KOPT-K1 (cell line): ENCODE measurements at regions not wholly inside any gene's neighbourhood (a gene's known extent, or its start where the extent isn't known, plus 50 kb on each side); places are given as distances from the start of the nearest gene placed in this dataset.

Experiments used
- H3K27ac ChIP-seq: fragments of 200-600 bp; sonication (generic); 2 replicates; pipeline ENCODE4 v1.5.1; 2016; ENCODE audit warnings: antibody characterized with exemption, mild to moderate bottlenecking, low read depth, low read length; ENCODE audit not compliant: poor library complexity, severe bottlenecking
- H3K36me3 ChIP-seq: fragments of 200-600 bp; sonication (generic); 2 replicates; pipeline ENCODE4 v1.5.1; 2017; ENCODE audit warnings: antibody characterized with exemption, mild to moderate bottlenecking, low read length, moderate library complexity; ENCODE audit not compliant: insufficient read depth
- H3K9me3 ChIP-seq: fragments of 200-600 bp; sonication (generic); 2 replicates; pipeline ENCODE4 v1.5.1; 2017; ENCODE audit warnings: antibody characterized with exemption, low read length, mild to moderate bottlenecking; ENCODE audit not compliant: insufficient read depth, poor library complexity, severe bottlenecking

- Histone ChIP-seq H3K36me3 (no peaks in the 10 kb centered on the region), H3K9me3 (peaks cover 3% of the 10 kb centered on the region), H3K27ac (no peak overlapping the region)
These were observed 312.9 kb downstream of the GJA1 start for GRCh38 chr6:121748376-121748775.

GRCh38 chr6:121748850-121749249 is 313.4 kb downstream of the GJA1 start:
- Histone ChIP-seq H3K27ac (no peak overlapping the region), H3K36me3 (no peaks in the 10 kb centered on the region), H3K9me3 (peaks cover 3% of the 10 kb centered on the region)

GRCh38 chr6:121755485-121755884 is 320.0 kb downstream of the GJA1 start:
- Histone ChIP-seq H3K36me3 (no peaks in the 10 kb centered on the region), H3K27ac (no peak overlapping the region)

GRCh38 chr6:121756666-121757065 is 321.2 kb downstream of the GJA1 start:
- peaks cover 13% of the 10 kb centered on the region for H3K9me3 ChIP-seq
- no peaks in the 10 kb centered on the region for H3K36me3 ChIP-seq
- H3K27ac ChIP-seq: no peak overlapping the region

More at GRCh38 chr6:121755485-121755884, 320.0 kb downstream of the GJA1 start:
- peaks cover 3% of the 10 kb centered on the region for H3K9me3 ChIP-seq

- Histone ChIP-seq H3K9me3 (peaks cover 10% of the 10 kb centered on the region), H3K27ac (no peak overlapping the region), H3K36me3 (no peaks in the 10 kb centered on the region)
These were observed 323.9 kb downstream of the GJA1 start for GRCh38 chr6:121759370-121759769.

- Histone ChIP-seq H3K9me3 (peaks cover 10% of the 10 kb centered on the region), H3K27ac (no peak overlapping the region), H3K36me3 (no peaks in the 10 kb centered on the region)
These were observed 324.7 kb downstream of the GJA1 start for GRCh38 chr6:121760191-121760590.

- Histone ChIP-seq H3K9me3 (peaks cover 10% of the 10 kb centered on the region), H3K27ac (no peak overlapping the region), H3K36me3 (no peaks in the 10 kb centered on the region)
These were observed 325.3 kb downstream of the GJA1 start for GRCh38 chr6:121760745-121761144.

GRCh38 chr6:121764493-121764892 is 329.0 kb downstream of the GJA1 start:
- no peak overlapping the region for H3K27ac ChIP-seq
- H3K36me3 ChIP-seq: no peaks in the 10 kb centered on the region
- H3K9me3 ChIP-seq: peaks cover 10% of the 10 kb centered on the region

GRCh38 chr6:121765060-121765459 is 329.6 kb downstream of the GJA1 start:
- H3K36me3 ChIP-seq: no peaks in the 10 kb centered on the region
- H3K27ac ChIP-seq: no peak overlapping the region
- peaks cover 10% of the 10 kb centered on the region for H3K9me3 ChIP-seq

GRCh38 chr6:121767211-121767610 is 331.8 kb downstream of the GJA1 start:
- no peaks in the 10 kb centered on the region for H3K9me3 ChIP-seq
- H3K27ac ChIP-seq: no peak overlapping the region
- H3K36me3 ChIP-seq: no peaks in the 10 kb centered on the region

GRCh38 chr6:121770943-121771342 is 335.5 kb downstream of the GJA1 start:
- Histone ChIP-seq H3K9me3 (no peaks in the 10 kb centered on the region), H3K36me3 (no peaks in the 10 kb centered on the region), H3K27ac (no peak overlapping the region)

- no peaks in the 10 kb centered on the region for H3K36me3 ChIP-seq
- no peaks in the 10 kb centered on the region for H3K9me3 ChIP-seq
- no peak overlapping the region for H3K27ac ChIP-seq
These were observed 336.7 kb downstream of the GJA1 start for GRCh38 chr6:121771937-121772720.

- Histone ChIP-seq H3K9me3 (peaks cover 7% of the 10 kb centered on the region), H3K27ac (no peak overlapping the region), H3K36me3 (no peaks in the 10 kb centered on the region)
These were observed 340.6 kb downstream of the GJA1 start for GRCh38 chr6:121776054-121776453.

- no peak overlapping the region for H3K27ac ChIP-seq
- H3K36me3 ChIP-seq: no peaks in the 10 kb centered on the region
- H3K9me3 ChIP-seq: peaks cover 7% of the 10 kb centered on the region
These were observed 345.2 kb downstream of the GJA1 start for GRCh38 chr6:121780325-121781321.
